RWPE2 (cell line): ENCODE measurements at regions not wholly inside any gene's neighbourhood (a gene's known extent, or its start where the extent isn't known, plus 50 kb on each side); places are given as distances from the start of the nearest gene placed in this dataset.
A peak's percentile ranks its signal among the peaks of the same experiment; 100 is the strongest.

Source experiments
- ATAC-seq: fragments of 200-7000 bp; cut with Tn5 transposase; 3 replicates; pipeline ENCODE4 v1.9.1; 2021; ENCODE audit warnings: low read depth
- DNase-seq: peaks from one replicate; pipeline ENCODE4 v3.0.0-alpha.2; 2020; ENCODE audit warnings: low spot score
- H3K27ac ChIP-seq: fragments of 450-650 bp; 2 replicates; pipeline ENCODE4 v1.5.1; 2017; ENCODE audit warnings: mild to moderate bottlenecking; ENCODE audit not compliant: poor library complexity, severe bottlenecking
- H3K27me3 ChIP-seq: fragments of 250-450 bp; sonication (Bioruptor Pico); 2 replicates; pipeline ENCODE4 v1.5.1; 2021; ENCODE audit warnings: mild to moderate bottlenecking, moderate library complexity; ENCODE audit not compliant: insufficient read depth, poor library complexity, severe bottlenecking
- H3K36me3 ChIP-seq: fragments of 250-450 bp; sonication (Bioruptor Pico); 2 replicates; pipeline ENCODE4 v1.5.1; 2020; ENCODE audit warnings: low read depth, mild to moderate bottlenecking, moderate library complexity
- H3K4me1 ChIP-seq: fragments of 250-450 bp; sonication (Bioruptor Pico); 2 replicates; pipeline ENCODE4 v1.5.1; 2021; ENCODE audit warnings: mild to moderate bottlenecking, moderate library complexity; ENCODE audit not compliant: insufficient read depth, poor library complexity, severe bottlenecking
- H3K4me3 ChIP-seq: fragments of 250-450 bp; sonication (Bioruptor Pico); 2 replicates; pipeline ENCODE4 v1.5.1; 2021; ENCODE audit warnings: mild to moderate bottlenecking, moderate library complexity; ENCODE audit not compliant: severe bottlenecking
- H3K9me3 ChIP-seq: fragments of 250-450 bp; sonication (Bioruptor Pico); 2 replicates; pipeline ENCODE4 v1.5.1; 2021; ENCODE audit warnings: mild to moderate bottlenecking, moderate library complexity; ENCODE audit not compliant: severe bottlenecking
- CTCF ChIP-seq: fragments of 450-650 bp; IDR thresholded peaks from one replicate; pipeline ENCODE4 v1.5.1; 2017; ENCODE audit warnings: mild to moderate bottlenecking, moderate library complexity; ENCODE audit not compliant: poor library complexity, severe bottlenecking

- no peaks in the 10 kb centered on the region for H3K9me3 ChIP-seq
- TF ChIP-seq CTCF: no peak
- no peak overlapping the region for H3K4me3 ChIP-seq
- H3K36me3 ChIP-seq: no peaks in the 10 kb centered on the region
- H3K27ac ChIP-seq: no peak overlapping the region
- no peak for ATAC-seq
- no peaks in the 10 kb centered on the region for H3K27me3 ChIP-seq
- no peak for DNase-seq
- H3K4me1 ChIP-seq: no peaks in the 10 kb centered on the region
Measured at GRCh38 chr7:131867461-131867860, 311.0 kb upstream of the PODXL start.

- Histone ChIP-seq H3K27ac (no peak overlapping the region), H3K27me3 (no peaks in the 10 kb centered on the region), H3K4me1 (peaks cover 12% of the 10 kb centered on the region), H3K9me3 (no peaks in the 10 kb centered on the region), H3K36me3 (no peaks in the 10 kb centered on the region), H3K4me3 (no peak overlapping the region)
- no peak for ATAC-seq
- no peak for DNase-seq
- no peak for TF ChIP-seq CTCF
Measured at GRCh38 chr7:131865911-131866310, 309.5 kb upstream of the PODXL start.

GRCh38 chr7:131861620-131862346 lies 305.4 kb upstream of the PODXL start:
- Histone ChIP-seq H3K9me3 (no peaks in the 10 kb centered on the region), H3K36me3 (no peaks in the 10 kb centered on the region), H3K27me3 (no peaks in the 10 kb centered on the region), H3K4me1 (peaks cover 18% of the 10 kb centered on the region), H3K27ac (no peak overlapping the region), H3K4me3 (no peak overlapping the region)
- ATAC-seq (peak; percentile 63), DNase-seq (no peak)
- peak; percentile 48 for TF ChIP-seq CTCF

GRCh38 chr7:131859147-131859821 lies 302.9 kb upstream of the PODXL start:
- Histone ChIP-seq H3K9me3 (no peaks in the 10 kb centered on the region), H3K27ac (no peak overlapping the region), H3K36me3 (no peaks in the 10 kb centered on the region), H3K27me3 (no peaks in the 10 kb centered on the region), H3K4me3 (no peak overlapping the region), H3K4me1 (peaks cover 18% of the 10 kb centered on the region)
- ATAC-seq (peak; percentile 91), DNase-seq (no peak)
- peak; percentile 93 for TF ChIP-seq CTCF

GRCh38 chr7:131858611-131859010 lies 302.2 kb upstream of the PODXL start:
- Histone ChIP-seq H3K27me3 (no peaks in the 10 kb centered on the region), H3K27ac (no peak overlapping the region), H3K4me1 (peaks cover 18% of the 10 kb centered on the region), H3K9me3 (no peaks in the 10 kb centered on the region), H3K36me3 (no peaks in the 10 kb centered on the region), H3K4me3 (no peak overlapping the region)
- no peak for TF ChIP-seq CTCF
- DNase-seq (no peak), ATAC-seq (no peak)
